Small intestine (tissue), 7 donors: ENCODE measurements at regions not wholly inside any gene's neighbourhood (a gene's known extent, or its start where the extent isn't known, plus 50 kb on each side); places are given as distances from the start of the nearest gene placed in this dataset.

Experiments
- DNase-seq, 2 donors: peaks; one replicate each; pipeline versions ENCODE4 v3.0.0 to v3.0.0-alpha.2; 2013
- FAIRE-seq: peaks from 2 replicates; lab custom pipeline; 2012; peaks lifted over from hg19 to GRCh38; lab: Jason Lieb, UNC
- H3K27ac ChIP-seq, 3 donors: one replicate each; pipeline ENCODE4 v1.5.1; 2013; ENCODE audit warnings: low read length in 2 of 3, mild to moderate bottlenecking in 2 of 3, control low read depth in 1 of 3, inconsistent platforms in 1 of 3, low read depth in 1 of 3, moderate library complexity in 1 of 3
- H3K27me3 ChIP-seq, 3 donors: one replicate each; pipeline ENCODE4 v1.6.1; 2013; ENCODE audit warnings: low read length in 3 of 3, inconsistent platforms in 1 of 3; ENCODE audit not compliant: control insufficient read depth in 3 of 3, insufficient read depth in 3 of 3
- H3K36me3 ChIP-seq, 3 donors: one replicate each; pipeline ENCODE4 v1.6.1; 2013; ENCODE audit warnings: low read length in 3 of 3, inconsistent platforms in 1 of 3, low read depth in 1 of 3, mild to moderate bottlenecking in 1 of 3, moderate library complexity in 1 of 3; ENCODE audit not compliant: control insufficient read depth in 3 of 3, insufficient read depth in 2 of 3
- H3K4me1 ChIP-seq, 3 donors: one replicate each; pipeline ENCODE4 v1.6.1; 2013; ENCODE audit warnings: low read length in 2 of 3, inconsistent platforms in 1 of 3, low read depth in 1 of 3, mild to moderate bottlenecking in 1 of 3, moderate library complexity in 1 of 3; ENCODE audit not compliant: control insufficient read depth in 3 of 3, insufficient read depth in 2 of 3
- H3K4me3 ChIP-seq, 3 donors: one replicate each; pipeline ENCODE4 v1.5.1; 2013; ENCODE audit warnings: low read length in 3 of 3, control low read depth in 1 of 3, inconsistent platforms in 1 of 3, low read depth in 1 of 3, mild to moderate bottlenecking in 1 of 3, moderate library complexity in 1 of 3
- H3K9me3 ChIP-seq, 2 donors: one replicate each; pipeline ENCODE4 v1.6.1; 2013; ENCODE audit warnings: low read depth in 1 of 2, low read length in 1 of 2; ENCODE audit not compliant: control insufficient read depth in 2 of 2, insufficient read depth in 1 of 2
- WGBS, 3 donors: extraction: QIAGEN DNeasy Blood & Tissue Kit; methylation state at CpG; one replicate each; pipeline ENCODE4 v1.1.7; 2013; 5-methylcytosine and 5-hydroxymethylcytosine counted together
- donor health status: healthy with polysubstance abuse.
- donor health status: control.
- donor health status: control.
- donor health status: Bipolar disorder and iron deficiency.
- donor health status: healthy.

- no peak for DNase-seq
- no peaks in the 10 kb centered on the region for H3K36me3 ChIP-seq
- WGBS, 3 donors: 65 to 85% (median 69%) methylated on average over 2 of the region's 2 CpGs
- H3K27ac ChIP-seq: no peak overlapping the region
- H3K27me3 ChIP-seq: no peaks in the 10 kb centered on the region
- H3K4me1 ChIP-seq: no peaks in the 10 kb centered on the region
- no peak overlapping the region for H3K4me3 ChIP-seq
- FAIRE-seq: no peak
- H3K9me3 ChIP-seq: peaks cover 0 to 1% of the 10 kb centered on the region in 2 donors
These were observed 102.6 kb downstream of the LHFPL1 start for GRCh38 chrX:112577146-112577545.

DNA sequence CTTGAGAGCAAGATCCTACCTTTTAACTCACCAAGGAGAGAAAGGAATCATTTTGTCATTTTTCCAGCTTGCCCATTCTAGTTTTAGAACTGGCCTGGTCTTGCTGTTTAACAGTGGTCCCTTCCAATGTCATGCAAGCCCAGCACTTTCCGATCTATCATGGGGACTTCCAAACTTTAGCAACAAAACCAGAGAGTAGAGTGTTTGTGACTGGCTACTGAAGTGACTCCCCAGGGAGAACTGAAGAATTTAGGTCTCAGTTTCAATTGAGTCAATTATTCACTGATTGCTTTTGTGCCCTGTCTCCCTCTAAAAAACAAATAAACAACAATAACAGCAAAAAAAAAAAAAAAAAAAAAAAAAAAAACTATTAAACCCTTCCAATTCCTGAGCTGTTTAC is 108.3 kb downstream of the LHFPL1 start:
- no peaks in the 10 kb centered on the region for H3K36me3 ChIP-seq

DNA sequence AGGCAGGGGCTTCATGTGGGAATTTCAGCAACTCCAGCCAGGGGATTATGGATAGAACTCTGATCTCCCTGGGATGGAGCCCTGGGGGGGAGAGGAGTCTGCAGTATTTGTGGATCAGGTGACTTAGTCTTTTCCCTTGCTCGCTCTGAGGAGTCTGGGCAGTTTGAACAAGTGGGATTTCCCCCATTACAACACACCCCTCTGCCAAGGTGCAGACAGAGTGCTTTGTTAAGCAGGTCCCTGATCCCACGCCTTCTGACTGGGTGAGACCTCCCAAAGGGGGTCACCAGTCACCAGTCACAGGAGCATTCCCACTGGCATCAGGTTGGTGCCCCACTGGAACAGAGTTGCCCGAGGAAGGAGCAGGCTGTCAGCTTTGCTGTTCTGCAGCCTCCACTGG is 123.9 kb downstream of the LHFPL1 start:
- Histone ChIP-seq H3K9me3 (no peaks in the 10 kb centered on the region), H3K27ac (no peak overlapping the region), H3K4me3 (no peak overlapping the region), H3K4me1 (no peaks in the 10 kb centered on the region), H3K27me3 (no peaks in the 10 kb centered on the region), H3K36me3 (no peaks in the 10 kb centered on the region)
- DNase-seq (no peak), FAIRE-seq (no peak)
- WGBS, 3 donors: 69 to 83% (median 83%) methylated on average over 2 to 3 of the region's 3 CpGs

More for the DNA sequence above, 108.3 kb downstream of the LHFPL1 start:
- no peak overlapping the region for H3K27ac ChIP-seq
- DNase-seq (no peak), FAIRE-seq (no peak)
- H3K9me3 ChIP-seq: no peaks in the 10 kb centered on the region
- no peaks in the 10 kb centered on the region for H3K27me3 ChIP-seq
- no peak overlapping the region for H3K4me3 ChIP-seq
- 79 to 100% (median 91%) methylated on average over 1 of the region's 1 CpG for WGBS, 3 donors
- H3K4me1 ChIP-seq: no peaks in the 10 kb centered on the region

GRCh38 chrX:112545051-112545450 is 134.7 kb downstream of the LHFPL1 start:
- Histone ChIP-seq H3K4me3 (no peak overlapping the region), H3K9me3 (no peaks in the 10 kb centered on the region), H3K27ac (no peak overlapping the region), H3K36me3 (no peaks in the 10 kb centered on the region), H3K27me3 (no peaks in the 10 kb centered on the region), H3K4me1 (no peaks in the 10 kb centered on the region)
- 70 to 81% (median 72%) methylated on average over 4 of the region's 4 CpGs for WGBS, 3 donors
- no peak for DNase-seq
- FAIRE-seq: no peak

DNA sequence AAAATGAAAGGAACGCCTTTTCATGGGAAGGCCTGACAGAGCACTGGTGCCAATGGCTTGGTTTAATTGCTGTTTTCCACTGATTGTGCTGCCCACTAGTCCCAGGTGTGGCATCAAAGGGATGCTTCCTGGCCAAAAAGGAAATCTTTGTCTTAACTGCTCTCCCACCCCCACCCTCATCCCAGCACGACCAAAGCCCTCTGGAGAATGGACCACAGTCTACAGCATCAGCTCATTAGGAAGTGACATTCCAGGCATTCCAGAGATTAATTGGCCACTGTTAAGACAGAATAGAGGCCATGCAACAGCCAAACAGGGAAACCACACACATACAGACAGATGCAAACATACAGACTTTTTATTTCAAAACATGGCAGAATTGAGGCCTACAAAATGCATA is 143.2 kb downstream of the LHFPL1 start:
- no peak for DNase-seq
- no peak for FAIRE-seq
- 50 to 73% (median 55%) methylated on average over 2 of the region's 2 CpGs for WGBS, 3 donors
- no peaks in the 10 kb centered on the region for H3K9me3 ChIP-seq
- H3K27ac ChIP-seq: no peak overlapping the region
- no peaks in the 10 kb centered on the region for H3K27me3 ChIP-seq
- no peak overlapping the region for H3K4me3 ChIP-seq
- H3K36me3 ChIP-seq: no peaks in the 10 kb centered on the region
- no peaks in the 10 kb centered on the region for H3K4me1 ChIP-seq

DNA sequence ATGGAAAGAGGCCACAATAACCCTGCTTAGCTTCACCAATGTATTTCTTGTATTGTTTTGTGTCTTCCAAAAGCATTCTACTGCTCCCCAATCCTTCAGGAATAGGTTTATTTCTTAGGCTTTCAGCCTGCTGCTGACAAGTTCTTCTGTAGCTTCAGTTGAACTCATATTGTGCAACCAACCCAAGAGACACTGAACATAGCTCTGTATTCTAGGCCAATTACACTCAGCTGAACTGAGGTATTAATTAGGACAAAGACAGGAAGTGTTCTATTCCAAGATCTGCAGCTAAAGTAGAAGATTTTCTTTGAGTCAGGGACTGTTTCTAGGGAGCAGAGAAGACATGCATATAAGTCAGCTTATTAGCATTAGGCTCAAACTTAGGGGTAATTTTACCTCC is 151.8 kb downstream of the LHFPL1 start:
- Histone ChIP-seq H3K4me1 (no peaks in the 10 kb centered on the region), H3K27ac (no peak overlapping the region)
- no peak for FAIRE-seq

DNA sequence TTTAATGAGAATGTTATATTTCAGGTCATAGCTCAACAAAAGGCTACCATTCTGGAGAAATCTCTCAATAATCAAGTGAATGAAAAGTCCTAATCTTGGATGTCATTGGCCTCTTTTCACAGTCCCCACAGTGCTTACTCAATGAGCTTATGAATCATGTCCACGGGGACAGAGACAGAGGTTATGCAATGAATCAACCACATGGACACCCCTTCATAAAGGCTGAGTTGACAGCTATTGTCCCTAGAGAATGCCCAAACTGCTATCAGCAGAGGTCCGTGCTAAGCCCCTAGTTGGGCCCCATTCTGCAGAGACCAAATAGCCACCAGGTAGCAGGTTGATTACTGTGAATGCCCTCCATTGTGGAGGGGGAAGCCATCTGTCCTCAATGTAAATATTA is 158.1 kb downstream of the LHFPL1 start:
- no peaks in the 10 kb centered on the region for H3K9me3 ChIP-seq
- 56 to 57% (median 57%) methylated on average over 2 of the region's 2 CpGs for WGBS, 3 donors
- no peaks in the 10 kb centered on the region for H3K27me3 ChIP-seq
- DNase-seq: no peak
- no peak for FAIRE-seq
- H3K4me3 ChIP-seq: no peak overlapping the region
- H3K36me3 ChIP-seq: no peaks in the 10 kb centered on the region
- no peak overlapping the region for H3K27ac ChIP-seq
- no peaks in the 10 kb centered on the region for H3K4me1 ChIP-seq

More for the DNA sequence above, 151.8 kb downstream of the LHFPL1 start:
- DNase-seq: no peak
- H3K4me3 ChIP-seq: no peak overlapping the region
- no peaks in the 10 kb centered on the region for H3K36me3 ChIP-seq
- no peaks in the 10 kb centered on the region for H3K9me3 ChIP-seq
- no peaks in the 10 kb centered on the region for H3K27me3 ChIP-seq

GRCh38 chrX:112520124-112520523 is 159.6 kb downstream of the LHFPL1 start:
- Histone ChIP-seq H3K4me3 (no peak overlapping the region), H3K36me3 (no peaks in the 10 kb centered on the region), H3K9me3 (no peaks in the 10 kb centered on the region), H3K27ac (no peak overlapping the region), H3K27me3 (no peaks in the 10 kb centered on the region), H3K4me1 (no peaks in the 10 kb centered on the region)
- DNase-seq (no peak), FAIRE-seq (no peak)
- whole genome bisulfite sequencing, 3 donors: 66 to 77% (median 76%) methylated on average over 1 of the region's 1 CpG

DNA sequence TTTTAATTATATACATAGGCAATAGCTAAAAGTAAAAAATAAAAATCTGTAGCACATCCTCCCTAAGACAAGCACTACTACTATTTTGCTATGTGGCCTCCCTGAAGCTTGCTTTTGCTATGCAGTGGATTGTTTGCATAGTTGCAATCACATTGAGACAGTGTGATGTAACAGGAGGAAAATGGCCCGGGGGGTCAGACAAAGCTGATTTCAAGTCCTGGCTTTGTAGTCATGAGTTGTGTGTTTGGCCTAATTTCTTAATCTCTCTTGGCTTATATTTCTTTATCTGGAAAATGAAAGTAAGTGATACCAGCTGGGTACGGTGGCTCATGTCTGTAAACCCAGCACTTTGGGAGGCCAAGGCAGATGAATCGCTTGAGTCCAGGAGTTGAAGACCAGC is 166.6 kb downstream of the LHFPL1 start:
- Histone ChIP-seq H3K4me3 (no peak overlapping the region), H3K27ac (no peak overlapping the region), H3K27me3 (no peaks in the 10 kb centered on the region), H3K36me3 (no peaks in the 10 kb centered on the region), H3K4me1 (no peaks in the 10 kb centered on the region), H3K9me3 (no peaks in the 10 kb centered on the region)
- DNase-seq (no peak), FAIRE-seq (no peak)
- 64 to 86% (median 71%) methylated on average over 3 of the region's 3 CpGs for WGBS, 3 donors
